Mesenchymal stem cell (in vitro differentiated cells and primary cell): ENCODE measurements at regions not wholly inside any gene's neighbourhood (a gene's known extent, or its start where the extent isn't known, plus 50 kb on each side); places are given as distances from the start of the nearest gene placed in this dataset.

Experiments used
- DNase-seq: peaks from one replicate; pipeline ENCODE4 v3.0.0-alpha.2; 2013
- H2AFZ ChIP-seq: one replicate; pipeline ENCODE4 v1.6.1; 2013; ENCODE audit warnings: low read depth, mild to moderate bottlenecking, control low read depth, inconsistent platforms, low read length, moderate library complexity
- H2AK5ac ChIP-seq: 2 replicates; pipeline ENCODE4 v1.6.1; 2013; ENCODE audit warnings: low read length, moderate library complexity, mild to moderate bottlenecking, inconsistent platforms; ENCODE audit not compliant: severe bottlenecking
- H2BK120ac ChIP-seq: one replicate; pipeline ENCODE4 v1.6.1; 2013; ENCODE audit warnings: low read depth, mild to moderate bottlenecking, inconsistent platforms, low read length, moderate library complexity
- H2BK12ac ChIP-seq, 2 experiments: one replicate each; pipeline ENCODE4 v1.6.1; 2013; ENCODE audit warnings: inconsistent platforms in 2 of 2, low read length in 2 of 2, mild to moderate bottlenecking in 2 of 2, moderate library complexity in 2 of 2, control low read depth in 1 of 2
- H2BK15ac ChIP-seq: one replicate; pipeline ENCODE4 v1.6.1; 2013; ENCODE audit warnings: mild to moderate bottlenecking, low read depth, inconsistent platforms; ENCODE audit not compliant: poor library complexity, severe bottlenecking
- H2BK5ac ChIP-seq: 2 replicates; pipeline ENCODE4 v1.6.1; 2013; ENCODE audit warnings: low read depth, mild to moderate bottlenecking, low read length, control low read depth, inconsistent platforms; ENCODE audit not compliant: poor library complexity, severe bottlenecking
- H3K14ac ChIP-seq, 2 experiments: one replicate each; pipeline ENCODE4 v1.6.1; 2013; ENCODE audit warnings: inconsistent platforms in 2 of 2, low read length in 2 of 2, control low read depth in 1 of 2, mild to moderate bottlenecking in 1 of 2, moderate library complexity in 1 of 2
- H3K18ac ChIP-seq, 2 experiments: one replicate each; pipeline ENCODE4 v1.6.1; 2013; ENCODE audit warnings: inconsistent platforms in 2 of 2, low read length in 2 of 2, control low read depth in 1 of 2, low read depth in 1 of 2, mild to moderate bottlenecking in 1 of 2
- H3K23ac ChIP-seq, 2 experiments: one replicate each; pipeline ENCODE4 v1.6.1; 2013; ENCODE audit warnings: inconsistent platforms in 2 of 2, low read length in 2 of 2, mild to moderate bottlenecking in 2 of 2, moderate library complexity in 2 of 2, control low read depth in 1 of 2
- H3K27ac ChIP-seq: 2 replicates; pipeline ENCODE4 v1.5.1; 2013; ENCODE audit warnings: mild to moderate bottlenecking, moderate library complexity, low read length, control low read depth, inconsistent platforms; ENCODE audit not compliant: poor library complexity, severe bottlenecking
- H3K27me3 ChIP-seq, 2 experiments: 2 replicates each; pipeline versions ENCODE4 v1.6.1 to v1.7.0; 2013; ENCODE audit warnings: low read length in 2 of 2, mild to moderate bottlenecking in 2 of 2, moderate library complexity in 2 of 2, control low read depth in 1 of 2, inconsistent platforms in 1 of 2; ENCODE audit not compliant: control insufficient read depth in 1 of 2, insufficient read depth in 1 of 2
- H3K36me3 ChIP-seq, 2 experiments: 2 replicates each; pipeline versions ENCODE4 v1.6.1 to v1.7.0; 2013; ENCODE audit warnings: low read length in 2 of 2, control low read depth in 1 of 2, inconsistent platforms in 1 of 2, low read depth in 1 of 2, mild to moderate bottlenecking in 1 of 2; ENCODE audit not compliant: insufficient read depth in 2 of 2, control insufficient read depth in 1 of 2
- H3K4ac ChIP-seq, 2 experiments: one replicate each; pipeline ENCODE4 v1.6.1; 2013; ENCODE audit warnings: inconsistent platforms in 2 of 2, low read length in 2 of 2, mild to moderate bottlenecking in 2 of 2, moderate library complexity in 2 of 2, control low read depth in 1 of 2, low read depth in 1 of 2
- H3K4me1 ChIP-seq: 2 replicates; pipeline ENCODE4 v1.6.1; 2013; ENCODE audit warnings: low read depth, low read length, control low read depth; ENCODE audit not compliant: control insufficient read depth, insufficient read depth
- H3K4me2 ChIP-seq: 2 replicates; pipeline ENCODE4 v1.6.1; 2013; ENCODE audit warnings: low read length, mild to moderate bottlenecking, inconsistent platforms; ENCODE audit not compliant: poor library complexity, severe bottlenecking
- H3K4me3 ChIP-seq, 2 experiments: 2 replicates each; pipeline versions ENCODE4 v1.5.1 to v1.7.0; 2013; ENCODE audit warnings: low read length in 2 of 2, mild to moderate bottlenecking in 2 of 2, control low read depth in 1 of 2, low read depth in 1 of 2; ENCODE audit not compliant: insufficient read depth in 1 of 2
- H3K79me1 ChIP-seq: replicated peaks from 2 replicates; pipeline ENCODE4 v1.6.1; 2013; ENCODE audit warnings: mild to moderate bottlenecking, control low read depth, low read length, inconsistent platforms; ENCODE audit not compliant: poor library complexity, severe bottlenecking
- H3K9ac ChIP-seq: 2 replicates; pipeline ENCODE4 v1.7.0; 2013; ENCODE audit warnings: mild to moderate bottlenecking, low read length, moderate library complexity
- H3K9me3 ChIP-seq: 2 replicates; pipeline ENCODE4 v1.7.0; 2013; ENCODE audit warnings: mild to moderate bottlenecking, low read length; ENCODE audit not compliant: control insufficient read depth
- H4K8ac ChIP-seq: one replicate; pipeline ENCODE4 v1.6.1; 2013; ENCODE audit warnings: inconsistent platforms, mild to moderate bottlenecking, low read length, moderate library complexity
- H4K91ac ChIP-seq: one replicate; pipeline ENCODE4 v1.6.1; 2013; ENCODE audit warnings: mild to moderate bottlenecking, low read length, inconsistent platforms
- WGBS: methylation state at CpG from one replicate; pipeline ENCODE4 v1.1.7; 2013; ENCODE audit warnings: mixed read lengths; 5-methylcytosine and 5-hydroxymethylcytosine counted together

GRCh38 chr6:56396435-56396834 lies 149.1 kb upstream of the COL21A1 start:
- H2AFZ ChIP-seq, result no peak overlapping the region
- H3K9ac ChIP-seq, result no peak overlapping the region
- H3K4me2 ChIP-seq, result no peak overlapping the region
- no peak overlapping the region for H3K14ac ChIP-seq
- no peaks in the 10 kb centered on the region for H3K36me3 ChIP-seq
- H3K79me1 ChIP-seq, result no peaks in the 10 kb centered on the region
- no peak overlapping the region for H4K8ac ChIP-seq
- no peak overlapping the region for H2BK5ac ChIP-seq
- no peak overlapping the region for H2BK120ac ChIP-seq
- no peak overlapping the region for H3K4me3 ChIP-seq
- H3K27me3 ChIP-seq, result no peaks in the 10 kb centered on the region
- H2BK15ac ChIP-seq, result no peak overlapping the region
- H3K9me3 ChIP-seq, result peaks cover 11% of the 10 kb centered on the region
- H4K91ac ChIP-seq, result no peak overlapping the region
- no peak overlapping the region for H2AK5ac ChIP-seq
- no peak for DNase-seq
- no peak overlapping the region for H3K18ac ChIP-seq
- WGBS, result 90% methylated on average over 1 of the region's 2 CpGs
- no peak overlapping the region for H3K27ac ChIP-seq
- no peak overlapping the region for H3K4ac ChIP-seq
- H2BK12ac ChIP-seq, result no peak overlapping the region
- no peak overlapping the region for H3K23ac ChIP-seq
- peaks cover 10% of the 10 kb centered on the region for H3K4me1 ChIP-seq

GRCh38 chr6:56393615-56394612 lies 146.5 kb upstream of the COL21A1 start:
- Histone ChIP-seq H3K36me3 (no peaks in the 10 kb centered on the region), H3K4me1 (peaks cover 5% of the 10 kb centered on the region), H3K79me1 (no peaks in the 10 kb centered on the region), H3K4me3 (no peak overlapping the region), H3K9me3 (peaks cover 16% of the 10 kb centered on the region), H3K27me3 (no peaks in the 10 kb centered on the region), H3K18ac (no peak overlapping the region), H2BK12ac (no peak overlapping the region), H2BK5ac (no peak overlapping the region), H2BK15ac (no peak overlapping the region), H4K91ac (no peak overlapping the region), H3K23ac (no peak overlapping the region), H3K14ac (no peak overlapping the region), H2AK5ac (no peak overlapping the region), H3K4ac (no peak overlapping the region), H3K9ac (no peak overlapping the region), H3K4me2 (no peak overlapping the region), H3K27ac (no peak overlapping the region), H4K8ac (peak overlapping the region; percentile 22), H2AFZ (peak overlapping the region; percentile 29), H2BK120ac (no peak overlapping the region)
- 96% methylated on average over 13 of the region's 13 CpGs for WGBS
- no peak for DNase-seq

GRCh38 chr6:56388415-56388755 lies 141.0 kb upstream of the COL21A1 start:
- no peak for DNase-seq
- H3K9ac ChIP-seq, result no peak overlapping the region
- no peak overlapping the region for H4K91ac ChIP-seq
- no peak overlapping the region for H4K8ac ChIP-seq
- H2BK12ac ChIP-seq, result no peak overlapping the region
- no peak overlapping the region for H2AFZ ChIP-seq
- H3K79me1 ChIP-seq, result no peaks in the 10 kb centered on the region
- peaks cover 6% of the 10 kb centered on the region for H3K9me3 ChIP-seq
- H3K4me2 ChIP-seq, result no peak overlapping the region
- H3K4me3 ChIP-seq, result no peak overlapping the region
- H3K27ac ChIP-seq, result no peak overlapping the region
- H2BK5ac ChIP-seq, result no peak overlapping the region
- peaks cover 2% of the 10 kb centered on the region for H3K4me1 ChIP-seq
- H3K27me3 ChIP-seq, result no peaks in the 10 kb centered on the region
- no peak overlapping the region for H3K23ac ChIP-seq
- H3K4ac ChIP-seq, result no peak overlapping the region
- no peak overlapping the region for H3K14ac ChIP-seq
- no peaks in the 10 kb centered on the region for H3K36me3 ChIP-seq
- no peak overlapping the region for H3K18ac ChIP-seq
- H2BK120ac ChIP-seq, result no peak overlapping the region
- H2BK15ac ChIP-seq, result no peak overlapping the region
- H2AK5ac ChIP-seq, result no peak overlapping the region

- H2BK12ac ChIP-seq, result no peak overlapping the region
- H2BK15ac ChIP-seq, result peak overlapping the region; percentile 9
- no peak overlapping the region for H3K27ac ChIP-seq
- H3K9me3 ChIP-seq, result peaks cover 6% of the 10 kb centered on the region
- no peaks in the 10 kb centered on the region for H3K27me3 ChIP-seq
- H3K23ac ChIP-seq, result no peak overlapping the region
- H3K36me3 ChIP-seq, result no peaks in the 10 kb centered on the region
- no peak overlapping the region for H2BK120ac ChIP-seq
- whole genome bisulfite sequencing, result 81% methylated on average over 2 of the region's 2 CpGs
- no peak overlapping the region for H2AK5ac ChIP-seq
- no peak overlapping the region for H3K14ac ChIP-seq
- no peak overlapping the region for H4K91ac ChIP-seq
- H3K18ac ChIP-seq, result no peak overlapping the region
- no peak overlapping the region for H2BK5ac ChIP-seq
- DNase-seq, result no peak
- H3K4me2 ChIP-seq, result no peak overlapping the region
- peaks cover 2% of the 10 kb centered on the region for H3K4me1 ChIP-seq
- H3K79me1 ChIP-seq, result no peaks in the 10 kb centered on the region
- no peak overlapping the region for H2AFZ ChIP-seq
- H4K8ac ChIP-seq, result no peak overlapping the region
- no peak overlapping the region for H3K4me3 ChIP-seq
- H3K4ac ChIP-seq, result no peak overlapping the region
- no peak overlapping the region for H3K9ac ChIP-seq
These were observed 140.4 kb upstream of the COL21A1 start for GRCh38 chr6:56387621-56388414.
